Memory B cell (primary cell): ENCODE measurements at regions not wholly inside any gene's neighbourhood (a gene's known extent, or its start where the extent isn't known, plus 50 kb on each side); places are given as distances from the start of the nearest gene placed in this dataset.

Source experiments
- ATAC-seq: fragments of 150-1000 bp; cut with Tn5 transposase; 2 replicates; pipeline ENCODE4 v1.10.0; 2021; ENCODE audit warnings: low read depth, mild to moderate bottlenecking, moderate library complexity
- DNase-seq, 2 donors: peaks; one replicate each; pipeline ENCODE4 v3.0.0; 2022; ENCODE audit warnings: low spot score in 2 of 2
- H3K27ac Mint-ChIP-seq: one replicate; pipeline ENCODE4 v1.8.0; 2022; ENCODE audit warnings: mild to moderate bottlenecking, moderate library complexity, mixed read lengths
- H3K27me3 Mint-ChIP-seq: one replicate; pipeline ENCODE4 v1.8.0; 2022; ENCODE audit warnings: mixed read lengths
- H3K36me3 Mint-ChIP-seq: one replicate; pipeline ENCODE4 v1.8.0; 2022; ENCODE audit warnings: mild to moderate bottlenecking, mixed read lengths
- H3K4me1 Mint-ChIP-seq: one replicate; pipeline ENCODE4 v1.8.0; 2022; ENCODE audit warnings: mixed read lengths
- H3K4me3 Mint-ChIP-seq: one replicate; pipeline ENCODE4 v1.8.0; 2022; ENCODE audit warnings: mild to moderate bottlenecking, moderate library complexity, mixed read lengths
- H3K9me3 Mint-ChIP-seq: one replicate; pipeline ENCODE4 v1.8.0; 2022; ENCODE audit warnings: mixed read lengths

GRCh38 chr19:30637926-30638325 lies 265.7 kb downstream of the ZNF536 start:
- H3K27me3 Mint-ChIP-seq, result no peaks in the 10 kb centered on the region
- DNase-seq, result no peak
- H3K9me3 Mint-ChIP-seq, result peaks cover 2% of the 10 kb centered on the region
- H3K36me3 Mint-ChIP-seq, result no peaks in the 10 kb centered on the region
- no peaks in the 10 kb centered on the region for H3K4me1 Mint-ChIP-seq
- no peak for ATAC-seq
- H3K27ac Mint-ChIP-seq, result no peak overlapping the region
- H3K4me3 Mint-ChIP-seq, result no peak overlapping the region

DNA sequence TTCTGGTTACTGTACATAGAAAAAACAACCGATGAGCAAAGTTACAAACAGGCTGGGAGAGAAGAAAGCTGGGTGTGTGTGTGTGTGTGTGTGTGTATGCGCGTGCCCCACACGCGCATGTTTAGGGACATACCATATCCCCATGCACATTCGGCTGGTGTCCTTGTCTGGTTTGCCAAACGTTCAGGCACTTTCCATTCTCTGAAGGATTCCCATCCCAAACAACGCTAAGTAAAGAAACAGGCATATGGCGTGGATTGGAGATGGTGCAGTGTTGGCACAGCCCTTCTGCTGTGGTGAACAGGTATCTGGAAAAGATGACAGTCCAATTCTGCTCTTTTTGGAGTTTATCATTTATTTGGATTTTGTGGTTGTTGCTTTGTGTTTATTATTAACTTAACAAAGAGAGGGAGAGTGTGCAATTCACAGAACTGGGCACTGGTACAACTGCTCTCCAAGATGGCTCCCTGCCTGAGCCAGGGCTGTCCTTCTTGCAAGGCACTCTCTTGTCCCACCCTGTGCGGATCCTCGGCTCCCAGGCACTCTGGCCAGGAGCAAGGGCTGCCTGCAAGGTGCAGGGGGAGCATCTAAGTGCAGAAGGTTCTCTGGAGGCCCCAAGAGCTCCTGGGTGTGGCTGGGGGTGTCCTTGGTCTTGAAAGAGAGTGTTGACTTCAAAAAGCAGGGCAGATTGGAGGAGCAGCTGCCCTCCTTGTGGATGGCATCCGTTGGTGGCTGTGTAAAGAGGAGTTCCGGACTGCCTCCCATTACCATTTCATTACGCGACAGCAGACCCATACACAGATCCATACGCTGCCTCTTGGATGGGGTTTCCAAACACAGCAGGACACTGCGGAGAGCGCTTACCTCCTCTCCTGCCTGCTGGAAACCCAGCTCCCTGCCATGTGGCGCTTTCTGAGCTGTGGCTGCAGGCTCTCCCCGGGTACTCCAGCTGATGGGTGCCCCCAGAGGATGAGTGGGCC lies 263.1 kb downstream of the ZNF536 start:
- H3K27me3 Mint-ChIP-seq, result no peaks in the 10 kb centered on the region
- DNase-seq, result no peak
- no peak for ATAC-seq
- H3K36me3 Mint-ChIP-seq, result no peaks in the 10 kb centered on the region
- peaks cover 2% of the 10 kb centered on the region for H3K9me3 Mint-ChIP-seq
- no peak overlapping the region for H3K4me3 Mint-ChIP-seq
- H3K4me1 Mint-ChIP-seq, result no peaks in the 10 kb centered on the region
- no peak overlapping the region for H3K27ac Mint-ChIP-seq

DNA sequence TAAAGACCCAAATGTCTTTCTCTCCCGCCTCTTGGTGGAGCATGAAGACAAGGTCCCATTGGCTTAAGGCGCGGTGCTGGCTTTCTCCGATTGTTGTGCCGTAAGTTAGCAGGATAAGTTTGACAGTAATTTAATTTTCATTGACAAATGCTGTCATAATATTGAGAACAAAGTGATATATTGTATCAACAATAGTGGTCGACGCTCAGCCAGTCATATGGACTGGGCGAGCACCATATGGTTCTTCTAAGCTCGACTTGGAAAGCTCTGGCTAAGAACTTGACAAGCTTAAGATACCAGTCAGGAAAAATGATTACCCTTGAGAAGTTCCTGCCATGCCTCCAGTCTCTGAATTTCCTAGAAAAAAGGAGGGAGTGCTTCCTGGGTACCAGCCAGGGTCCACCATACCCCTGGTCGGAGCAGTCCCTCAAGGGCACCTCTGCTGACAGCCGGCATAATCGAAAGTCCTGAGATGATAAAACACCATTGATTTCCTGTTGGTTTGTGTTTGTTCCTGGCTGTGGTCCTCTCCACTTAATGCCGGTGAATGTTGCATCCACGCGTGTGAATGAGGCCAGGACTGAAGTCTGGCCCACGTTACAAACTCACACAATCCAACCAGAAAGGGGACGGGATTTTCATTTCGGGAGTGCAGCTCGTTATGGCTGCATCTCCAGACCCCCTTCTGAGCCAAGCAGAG lies 262.1 kb downstream of the ZNF536 start:
- no peak overlapping the region for H3K4me3 Mint-ChIP-seq
- peaks cover 2% of the 10 kb centered on the region for H3K9me3 Mint-ChIP-seq

GRCh38 chr19:30631033-30631370 lies 258.8 kb downstream of the ZNF536 start:
- Mint-ChIP-seq H3K9me3 (no peaks in the 10 kb centered on the region), H3K27ac (no peak overlapping the region), H3K4me3 (no peak overlapping the region), H3K27me3 (no peaks in the 10 kb centered on the region), H3K36me3 (no peaks in the 10 kb centered on the region), H3K4me1 (no peaks in the 10 kb centered on the region)
- DNase-seq, result no peak
- ATAC-seq, result no peak

More for the DNA sequence above, 262.1 kb downstream of the ZNF536 start:
- H3K27me3 Mint-ChIP-seq, result no peaks in the 10 kb centered on the region
- H3K36me3 Mint-ChIP-seq, result no peaks in the 10 kb centered on the region
- ATAC-seq (no peak), DNase-seq (no peak)
- no peaks in the 10 kb centered on the region for H3K4me1 Mint-ChIP-seq
- H3K27ac Mint-ChIP-seq, result no peak overlapping the region

DNA sequence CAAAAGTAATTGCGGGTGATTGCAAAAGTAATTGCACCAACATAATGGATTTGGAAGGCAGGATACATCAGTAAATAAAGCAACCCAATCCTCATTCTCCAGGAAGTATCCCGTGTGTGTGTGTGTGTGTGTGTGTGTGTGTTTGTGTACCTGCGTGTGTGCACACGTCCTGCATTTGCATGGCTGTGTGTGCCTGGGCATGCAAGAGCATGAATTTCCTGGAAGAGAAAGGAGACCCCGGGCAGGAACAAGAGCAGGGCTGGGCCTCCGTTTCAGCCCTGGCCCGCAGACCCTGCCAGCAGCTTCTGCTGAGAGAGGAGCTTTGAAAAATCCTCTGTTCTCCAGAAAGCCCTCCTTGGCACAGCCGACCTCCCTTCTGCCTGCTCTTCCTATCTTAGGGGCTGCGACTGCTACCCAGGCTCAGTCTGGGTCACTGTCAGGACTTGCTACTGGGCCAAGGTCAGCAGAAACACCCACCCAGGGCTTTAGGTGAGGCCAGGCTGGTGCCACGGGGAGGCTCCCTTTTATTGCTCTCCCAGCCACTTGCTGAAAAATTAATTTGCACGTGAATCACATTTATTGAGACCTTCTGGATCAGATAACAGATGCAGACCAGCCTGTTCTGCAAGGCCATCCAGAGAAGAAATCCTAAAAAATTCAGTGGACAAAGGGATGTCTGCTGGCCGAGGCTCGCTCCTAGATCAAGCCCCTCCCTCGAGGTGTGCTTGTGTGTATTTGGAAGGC lies 258.3 kb downstream of the ZNF536 start:
- no peaks in the 10 kb centered on the region for H3K9me3 Mint-ChIP-seq
- no peaks in the 10 kb centered on the region for H3K27me3 Mint-ChIP-seq
- no peaks in the 10 kb centered on the region for H3K36me3 Mint-ChIP-seq
- no peak for ATAC-seq
- H3K4me1 Mint-ChIP-seq, result no peaks in the 10 kb centered on the region
- no peak overlapping the region for H3K4me3 Mint-ChIP-seq
- H3K27ac Mint-ChIP-seq, result no peak overlapping the region
- DNase-seq, result no peak

DNA sequence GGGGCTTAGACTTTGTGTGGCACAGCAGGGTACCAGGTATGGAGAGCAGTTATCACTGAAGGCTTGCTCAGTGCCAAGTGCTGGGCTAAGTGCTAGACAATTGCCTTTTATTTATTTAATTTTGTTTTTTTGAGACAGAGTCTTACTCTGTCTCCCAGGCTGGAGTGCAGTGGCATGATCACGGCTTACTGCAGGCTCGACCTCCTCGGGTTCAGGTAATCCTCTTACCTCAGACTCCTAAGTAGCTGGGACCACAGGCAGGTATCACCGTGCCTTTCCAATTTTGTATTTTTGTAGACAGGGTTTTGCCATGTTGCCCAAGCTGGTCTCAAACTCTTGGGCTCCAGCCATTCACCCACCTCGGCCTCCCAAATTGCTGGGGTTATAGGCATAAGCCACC lies 256.9 kb downstream of the ZNF536 start:
- DNase-seq, result no peak
- Mint-ChIP-seq H3K27ac (no peak overlapping the region), H3K36me3 (no peaks in the 10 kb centered on the region), H3K27me3 (no peaks in the 10 kb centered on the region), H3K4me1 (no peaks in the 10 kb centered on the region), H3K4me3 (no peak overlapping the region), H3K9me3 (no peaks in the 10 kb centered on the region)
- ATAC-seq, result no peak

DNA sequence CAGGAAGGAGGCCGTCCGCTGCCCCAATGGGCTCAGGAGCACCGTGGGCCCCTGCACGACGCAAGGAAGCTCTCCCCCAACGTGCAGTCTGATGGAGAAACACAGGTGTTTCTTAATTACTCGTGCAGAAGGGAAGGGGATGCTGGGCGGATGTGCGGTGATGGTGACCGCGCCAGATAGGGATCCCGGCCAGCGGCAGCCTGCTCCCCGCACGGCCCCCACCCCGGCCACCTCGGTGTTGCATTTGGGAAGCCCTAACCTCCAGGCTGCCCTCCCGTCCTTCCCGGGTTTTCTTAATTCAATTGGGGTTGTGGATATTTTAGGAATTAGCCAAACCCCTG lies 254.4 kb downstream of the ZNF536 start:
- Mint-ChIP-seq H3K27me3 (no peaks in the 10 kb centered on the region), H3K36me3 (no peaks in the 10 kb centered on the region), H3K4me3 (no peak overlapping the region), H3K4me1 (no peaks in the 10 kb centered on the region), H3K27ac (no peak overlapping the region), H3K9me3 (peaks cover 3% of the 10 kb centered on the region)
- DNase-seq (no peak), ATAC-seq (no peak)

DNA sequence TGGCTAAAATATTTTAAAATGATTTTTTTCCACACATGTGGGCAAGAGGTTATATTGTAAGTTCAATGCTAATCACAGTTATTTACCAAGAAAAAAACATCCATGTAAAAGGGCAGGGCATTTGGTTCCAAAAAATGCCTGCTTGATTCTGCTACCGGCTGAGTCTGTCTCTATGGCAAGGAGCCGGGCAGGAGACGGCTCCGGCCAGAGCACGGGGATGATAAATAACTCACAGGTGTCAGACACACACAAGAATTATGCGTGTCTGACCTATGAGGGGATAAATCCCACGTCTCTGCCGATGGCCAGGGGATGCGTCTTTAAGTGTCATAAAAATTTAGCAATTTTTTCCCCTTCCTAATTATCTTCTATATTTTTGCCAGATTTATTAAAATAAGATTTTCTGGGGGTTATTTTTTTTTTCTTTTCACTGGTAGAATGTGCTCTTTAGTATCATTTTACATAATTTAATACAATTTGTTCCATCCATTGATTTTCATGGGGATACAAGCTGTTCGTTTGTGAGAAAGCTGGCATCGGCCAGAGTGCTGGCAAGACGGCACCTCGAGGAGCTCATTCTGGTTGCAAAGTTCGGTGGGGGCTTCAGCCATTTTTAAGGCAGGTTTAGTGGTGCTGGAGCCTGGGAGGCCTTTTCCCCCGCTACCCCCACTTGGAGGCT lies 253.9 kb downstream of the ZNF536 start:
- ATAC-seq, result no peak
- Mint-ChIP-seq H3K36me3 (no peaks in the 10 kb centered on the region), H3K9me3 (peaks cover 3% of the 10 kb centered on the region), H3K27me3 (no peaks in the 10 kb centered on the region), H3K27ac (no peak overlapping the region), H3K4me1 (no peaks in the 10 kb centered on the region), H3K4me3 (no peak overlapping the region)
- no peak for DNase-seq

- Mint-ChIP-seq H3K36me3 (no peaks in the 10 kb centered on the region), H3K9me3 (peaks cover 6% of the 10 kb centered on the region), H3K27ac (no peak overlapping the region)
Measured at GRCh38 chr19:30622276-30622675, 250.1 kb downstream of the ZNF536 start.

GRCh38 chr19:30621326-30621920 lies 249.2 kb downstream of the ZNF536 start:
- peaks cover 6% of the 10 kb centered on the region for H3K9me3 Mint-ChIP-seq
- no peaks in the 10 kb centered on the region for H3K4me1 Mint-ChIP-seq
- no peak overlapping the region for H3K4me3 Mint-ChIP-seq
- DNase-seq (no peak), ATAC-seq (no peak)
- H3K27ac Mint-ChIP-seq, result no peak overlapping the region
- H3K36me3 Mint-ChIP-seq, result no peaks in the 10 kb centered on the region
- no peaks in the 10 kb centered on the region for H3K27me3 Mint-ChIP-seq

More at GRCh38 chr19:30622276-30622675, 250.1 kb downstream of the ZNF536 start:
- Mint-ChIP-seq H3K4me3 (no peak overlapping the region), H3K27me3 (no peaks in the 10 kb centered on the region), H3K4me1 (no peaks in the 10 kb centered on the region)
- ATAC-seq (no peak), DNase-seq (no peak)

DNA sequence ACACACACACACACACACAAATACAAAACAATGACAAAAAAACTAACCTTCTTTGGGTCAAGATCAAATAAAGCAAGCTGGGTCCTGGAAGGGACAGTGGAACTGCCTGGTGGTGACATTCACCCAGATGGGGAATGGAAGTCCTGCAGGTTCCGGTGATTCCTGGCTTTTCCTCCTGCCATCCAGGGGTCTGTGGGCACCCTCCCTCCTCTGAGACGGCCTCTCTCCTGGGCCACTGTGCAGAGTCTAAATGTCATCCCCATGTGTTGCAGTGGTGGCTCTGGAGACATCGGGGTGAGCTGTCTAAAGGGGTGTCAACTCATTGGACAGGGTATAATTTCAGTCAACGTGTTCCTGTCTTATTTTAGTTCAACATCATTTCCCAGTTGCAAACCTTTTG lies 248.2 kb downstream of the ZNF536 start:
- DNase-seq (no peak), ATAC-seq (no peak)
- Mint-ChIP-seq H3K27me3 (no peaks in the 10 kb centered on the region), H3K4me1 (no peaks in the 10 kb centered on the region), H3K36me3 (no peaks in the 10 kb centered on the region), H3K27ac (no peak overlapping the region), H3K4me3 (no peak overlapping the region), H3K9me3 (peaks cover 6% of the 10 kb centered on the region)

GRCh38 chr19:30609656-30610270 lies 237.6 kb downstream of the ZNF536 start:
- H3K27me3 Mint-ChIP-seq, result no peaks in the 10 kb centered on the region
- H3K36me3 Mint-ChIP-seq, result no peaks in the 10 kb centered on the region
- H3K27ac Mint-ChIP-seq, result no peak overlapping the region
- H3K4me3 Mint-ChIP-seq, result no peak overlapping the region
- H3K4me1 Mint-ChIP-seq, result no peaks in the 10 kb centered on the region
- peaks cover 7% of the 10 kb centered on the region for H3K9me3 Mint-ChIP-seq
- no peak for DNase-seq
- no peak for ATAC-seq

DNA sequence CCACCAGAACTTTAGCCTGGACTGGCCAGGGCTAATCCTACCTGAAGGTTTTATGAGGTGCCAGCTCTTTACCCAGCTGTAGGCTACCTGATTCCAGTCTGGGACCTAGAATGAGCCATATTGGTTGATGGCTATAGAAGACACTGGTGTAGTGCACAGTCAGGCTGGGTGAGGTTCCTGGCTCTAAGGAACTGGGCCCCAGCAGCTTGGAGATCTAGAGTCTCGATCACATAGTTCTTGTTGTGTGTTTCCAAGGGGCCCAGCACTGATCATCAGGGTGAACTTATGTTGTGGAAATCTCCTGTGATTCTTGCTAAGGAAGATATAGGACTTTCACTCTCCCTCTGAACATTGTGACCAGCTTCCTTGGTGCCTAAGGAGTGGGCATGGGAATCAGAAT lies 236.3 kb downstream of the ZNF536 start:
- DNase-seq (no peak), ATAC-seq (no peak)
- Mint-ChIP-seq H3K4me1 (no peaks in the 10 kb centered on the region), H3K36me3 (no peaks in the 10 kb centered on the region), H3K27ac (no peak overlapping the region), H3K4me3 (no peak overlapping the region), H3K27me3 (no peaks in the 10 kb centered on the region), H3K9me3 (peaks cover 5% of the 10 kb centered on the region)
